Mucosa of rectum (tissue), 2 donors: ENCODE measurements at regions not wholly inside any gene's neighbourhood (a gene's known extent, or its start where the extent isn't known, plus 50 kb on each side); places are given as distances from the start of the nearest gene placed in this dataset.

ENCODE experiments used
- H3K27ac ChIP-seq, 2 donors: one replicate each; pipeline ENCODE4 v1.7.0; 2013; ENCODE audit warnings: inconsistent platforms in 2 of 2, low read depth in 2 of 2, low read length in 2 of 2
- H3K27me3 ChIP-seq, 2 donors: one replicate each; pipeline ENCODE4 v1.7.0; 2013; ENCODE audit warnings: low read length in 2 of 2; ENCODE audit not compliant: control insufficient read depth in 2 of 2, insufficient read depth in 2 of 2
- H3K36me3 ChIP-seq, 2 donors: one replicate each; pipeline ENCODE4 v1.7.0; 2013; ENCODE audit warnings: low read length in 2 of 2; ENCODE audit not compliant: control insufficient read depth in 2 of 2, insufficient read depth in 2 of 2
- H3K4me1 ChIP-seq, 2 donors: one replicate each; pipeline ENCODE4 v1.7.0; 2013; ENCODE audit warnings: low read length in 2 of 2, mild to moderate bottlenecking in 1 of 2; ENCODE audit not compliant: control insufficient read depth in 2 of 2, insufficient read depth in 2 of 2
- H3K4me3 ChIP-seq, 2 donors: one replicate each; pipeline ENCODE4 v1.7.0; 2013; ENCODE audit warnings: low read length in 2 of 2
- H3K9ac ChIP-seq, 2 donors: one replicate each; pipeline ENCODE4 v1.7.0; 2013; ENCODE audit warnings: low read length in 2 of 2, low read depth in 1 of 2, mild to moderate bottlenecking in 1 of 2
- H3K9me3 ChIP-seq, 2 donors: one replicate each; pipeline ENCODE4 v1.7.0; 2013; ENCODE audit warnings: low read length in 2 of 2; ENCODE audit not compliant: control insufficient read depth in 2 of 2
- donor health status: healthy.
- donor health status: Normal muscosa, but diverticular disease.

GRCh38 chr3:514192-514591 lies 317.6 kb downstream of the CHL1 start:
- H3K27ac ChIP-seq, result no peak overlapping the region
- no peaks in the 10 kb centered on the region for H3K9me3 ChIP-seq
- H3K4me1 ChIP-seq, result no peaks in the 10 kb centered on the region
- H3K27me3 ChIP-seq, result no peaks in the 10 kb centered on the region
- H3K4me3 ChIP-seq, result no peak overlapping the region
- no peaks in the 10 kb centered on the region for H3K36me3 ChIP-seq
- no peak overlapping the region for H3K9ac ChIP-seq

- Histone ChIP-seq H3K4me3 (no peak overlapping the region), H3K27ac (no peak overlapping the region), H3K9me3 (no peaks in the 10 kb centered on the region), H3K36me3 (no peaks in the 10 kb centered on the region), H3K4me1 (no peaks in the 10 kb centered on the region), H3K9ac (no peak overlapping the region), H3K27me3 (no peaks in the 10 kb centered on the region)
Observed at GRCh38 chr3:519026-519425, 322.5 kb downstream of the CHL1 start.

GRCh38 chr3:522888-523287 lies 326.3 kb downstream of the CHL1 start:
- H3K9ac ChIP-seq, result no peak overlapping the region
- no peak overlapping the region for H3K27ac ChIP-seq
- no peaks in the 10 kb centered on the region for H3K9me3 ChIP-seq
- no peaks in the 10 kb centered on the region for H3K36me3 ChIP-seq
- H3K4me1 ChIP-seq, result no peaks in the 10 kb centered on the region
- no peaks in the 10 kb centered on the region for H3K27me3 ChIP-seq
- H3K4me3 ChIP-seq, result no peak overlapping the region

GRCh38 chr3:525415-525814 lies 328.9 kb downstream of the CHL1 start:
- H3K36me3 ChIP-seq, result no peaks in the 10 kb centered on the region
- H3K9ac ChIP-seq, result no peak overlapping the region
- H3K27me3 ChIP-seq, result no peaks in the 10 kb centered on the region
- no peak overlapping the region for H3K27ac ChIP-seq
- H3K4me3 ChIP-seq, result no peak overlapping the region
- no peaks in the 10 kb centered on the region for H3K4me1 ChIP-seq
- no peaks in the 10 kb centered on the region for H3K9me3 ChIP-seq

GRCh38 chr3:535566-536416 lies 339.2 kb downstream of the CHL1 start:
- Histone ChIP-seq H3K9ac (no peak overlapping the region), H3K36me3 (no peaks in the 10 kb centered on the region), H3K4me1 (no peaks in the 10 kb centered on the region), H3K27me3 (no peaks in the 10 kb centered on the region), H3K9me3 (peaks cover 0 to 7% of the 10 kb centered on the region in 2 donors), H3K27ac (no peak overlapping the region), H3K4me3 (peak overlapping the region; percentile 30 to 66)

- Histone ChIP-seq H3K4me1 (no peaks in the 10 kb centered on the region), H3K9ac (no peak overlapping the region), H3K4me3 (peak overlapping the region; percentile 30 to 66)
Observed at GRCh38 chr3:536417-536813, 339.9 kb downstream of the CHL1 start.

GRCh38 chr3:541062-541801 lies 344.7 kb downstream of the CHL1 start:
- Histone ChIP-seq H3K36me3 (no peaks in the 10 kb centered on the region), H3K4me3 (no peak overlapping the region)

More at GRCh38 chr3:536417-536813, 339.9 kb downstream of the CHL1 start:
- Histone ChIP-seq H3K27ac (no peak overlapping the region), H3K9me3 (peaks cover 0 to 7% of the 10 kb centered on the region in 2 donors), H3K36me3 (no peaks in the 10 kb centered on the region), H3K27me3 (no peaks in the 10 kb centered on the region)

GRCh38 chr3:542021-542420 lies 345.5 kb downstream of the CHL1 start:
- Histone ChIP-seq H3K4me1 (no peaks in the 10 kb centered on the region), H3K36me3 (no peaks in the 10 kb centered on the region), H3K9ac (no peak overlapping the region), H3K27ac (no peak overlapping the region), H3K9me3 (no peaks in the 10 kb centered on the region), H3K4me3 (no peak overlapping the region), H3K27me3 (no peaks in the 10 kb centered on the region)

More at GRCh38 chr3:541062-541801, 344.7 kb downstream of the CHL1 start:
- no peaks in the 10 kb centered on the region for H3K27me3 ChIP-seq
- no peaks in the 10 kb centered on the region for H3K4me1 ChIP-seq
- no peak overlapping the region for H3K27ac ChIP-seq
- H3K9ac ChIP-seq, result no peak overlapping the region
- H3K9me3 ChIP-seq, result no peaks in the 10 kb centered on the region

- Histone ChIP-seq H3K4me3 (no peak overlapping the region), H3K4me1 (no peaks in the 10 kb centered on the region), H3K36me3 (no peaks in the 10 kb centered on the region), H3K9ac (no peak overlapping the region), H3K27me3 (no peaks in the 10 kb centered on the region), H3K9me3 (no peaks in the 10 kb centered on the region), H3K27ac (no peak overlapping the region)
Observed at GRCh38 chr3:549636-550035, 353.1 kb downstream of the CHL1 start.

GRCh38 chr3:550471-550870 lies 353.9 kb downstream of the CHL1 start:
- H3K27ac ChIP-seq, result no peak overlapping the region
- H3K9ac ChIP-seq, result no peak overlapping the region
- no peaks in the 10 kb centered on the region for H3K4me1 ChIP-seq
- no peaks in the 10 kb centered on the region for H3K36me3 ChIP-seq
- H3K9me3 ChIP-seq, result no peaks in the 10 kb centered on the region
- H3K27me3 ChIP-seq, result no peaks in the 10 kb centered on the region
- no peak overlapping the region for H3K4me3 ChIP-seq
